OCI-LY3 (cell line): ENCODE measurements at regions not wholly inside any gene's neighbourhood (a gene's known extent, or its start where the extent isn't known, plus 50 kb on each side); places are given as distances from the start of the nearest gene placed in this dataset.

Source experiments
- H2AFZ ChIP-seq: fragments of 200-600, 300-600 bp; shearing (Covaris generic); 2 replicates; pipeline ENCODE4 v1.6.0; 2014; ENCODE audit warnings: antibody characterized with exemption, low read depth, low read length
- H3K27ac ChIP-seq: fragments of 200-600, 300-600 bp; sonication (generic); 2 replicates; pipeline ENCODE4 v1.5.1; 2014; ENCODE audit warnings: mild to moderate bottlenecking, low read length, moderate library complexity, mixed read lengths
- H3K27me3 ChIP-seq: fragments of 200-600, 300-600 bp; sonication (generic); 2 replicates; pipeline ENCODE4 v1.6.1; 2014; ENCODE audit warnings: low read depth, low read length, mixed read lengths
- H3K36me3 ChIP-seq: fragments of 200-600, 300-600 bp; sonication (generic); replicated peaks from 2 replicates; pipeline ENCODE3; 2014; ENCODE audit warnings: low read depth, low read length, mixed read lengths
- H3K4me1 ChIP-seq: fragments of 300-600, 200-600 bp; sonication (generic); 2 replicates; pipeline ENCODE4 v1.6.1; 2014; ENCODE audit warnings: low read length, mixed read lengths
- H3K4me2 ChIP-seq: fragments of 200-600, 300-600 bp; sonication (generic); 2 replicates; pipeline ENCODE4 v1.6.1; 2014; ENCODE audit warnings: low read length, mixed read lengths
- H3K4me3 ChIP-seq: fragments of 300-600, 200-600 bp; sonication (generic); 2 replicates; pipeline ENCODE4 v1.5.1; 2014; ENCODE audit warnings: antibody characterized with exemption, mild to moderate bottlenecking, low read length, moderate library complexity
- H3K79me2 ChIP-seq: fragments of 300-600, 200-600 bp; shearing (Covaris generic); 2 replicates; pipeline ENCODE4 v1.6.1; 2014; ENCODE audit warnings: mild to moderate bottlenecking, low read length, mixed read lengths
- H3K9ac ChIP-seq: fragments of 300-600, 200-600 bp; shearing (Covaris generic); 2 replicates; pipeline ENCODE4 v1.6.0; 2014; ENCODE audit warnings: mild to moderate bottlenecking, low read length, moderate library complexity
- H3K9me3 ChIP-seq: fragments of 200-600, 300-600 bp; shearing (Covaris generic); 2 replicates; pipeline ENCODE4 v1.6.1; 2014; ENCODE audit warnings: low read length, mixed read lengths; ENCODE audit not compliant: insufficient read depth
- H4K20me1 ChIP-seq: fragments of 200-600, 300-600 bp; sonication (generic); 2 replicates; pipeline ENCODE4 v1.6.1; 2016; ENCODE audit warnings: low read length, mixed read lengths; ENCODE audit not compliant: insufficient read depth
- EZH2phosphoT487 ChIP-seq: fragments of 200-600 bp; shearing (Covaris generic); IDR thresholded peaks from 2 replicates; pipeline ENCODE4 v1.6.1; 2018; ENCODE audit warnings: antibody characterized with exemption, mixed run types, low read depth
- TF ChIP-seq, protein P1 (sequence below): fragments of 200-600, 300-600 bp; sonication (generic); IDR thresholded peaks from 2 replicates; pipeline ENCODE4 v1.5.1; 2014; ENCODE audit warnings: antibody characterized with exemption, low read length, low read depth

DNA sequence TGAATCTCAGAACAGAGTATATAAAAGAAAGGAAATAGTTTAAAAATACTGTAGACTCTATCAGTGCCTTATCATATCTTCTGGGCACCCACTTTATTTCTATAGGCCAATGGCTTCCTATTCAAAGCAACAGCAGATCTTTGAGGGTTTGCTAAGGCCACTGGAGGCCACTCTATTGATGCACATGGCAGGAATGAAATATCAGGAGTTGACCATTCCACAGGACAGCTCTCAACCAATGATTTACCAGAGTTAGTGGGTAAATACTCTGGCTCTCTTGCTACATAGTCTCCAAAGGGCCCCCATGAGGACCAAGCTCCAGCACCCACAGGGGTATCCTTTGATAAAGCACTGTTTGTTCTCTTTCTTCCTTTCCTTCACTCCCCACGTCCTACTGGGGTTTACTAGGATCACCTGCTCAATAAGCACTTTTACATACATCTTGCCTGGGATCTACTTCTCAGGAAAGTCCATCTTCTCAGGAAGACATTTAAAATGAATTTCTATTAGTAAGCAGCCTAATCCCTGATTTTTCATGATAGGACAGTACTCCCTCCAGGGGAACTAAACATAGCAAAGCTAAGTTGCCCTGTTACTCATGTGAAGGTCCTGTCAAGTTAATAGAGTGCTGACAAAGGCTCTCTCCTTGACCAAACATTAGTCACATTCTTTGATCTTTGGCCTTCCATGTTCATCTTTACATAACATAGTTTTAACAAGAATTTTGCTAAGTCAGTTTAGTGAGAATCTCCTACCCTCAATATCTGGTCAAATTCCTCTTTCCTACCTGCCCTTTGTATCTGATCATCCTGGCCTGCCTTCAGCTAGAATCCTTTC lies 459.7 kb downstream of the GRXCR1 start:
- H3K36me3 ChIP-seq: no peaks in the 10 kb centered on the region
- H3K27me3 ChIP-seq: no peaks in the 10 kb centered on the region
- no peak overlapping the region for H3K4me2 ChIP-seq
- no peaks in the 10 kb centered on the region for H3K4me1 ChIP-seq
- no peaks in the 10 kb centered on the region for H3K9me3 ChIP-seq
- H3K27ac ChIP-seq: no peak overlapping the region
- no peaks in the 10 kb centered on the region for H4K20me1 ChIP-seq
- no peak overlapping the region for H3K9ac ChIP-seq
- H2AFZ ChIP-seq: 0 out of 2 replicates have a peak overlapping the region, but pooled peaks have one; percentile 30
- no peak overlapping the region for H3K4me3 ChIP-seq
- TF ChIP-seq, protein P1, sequence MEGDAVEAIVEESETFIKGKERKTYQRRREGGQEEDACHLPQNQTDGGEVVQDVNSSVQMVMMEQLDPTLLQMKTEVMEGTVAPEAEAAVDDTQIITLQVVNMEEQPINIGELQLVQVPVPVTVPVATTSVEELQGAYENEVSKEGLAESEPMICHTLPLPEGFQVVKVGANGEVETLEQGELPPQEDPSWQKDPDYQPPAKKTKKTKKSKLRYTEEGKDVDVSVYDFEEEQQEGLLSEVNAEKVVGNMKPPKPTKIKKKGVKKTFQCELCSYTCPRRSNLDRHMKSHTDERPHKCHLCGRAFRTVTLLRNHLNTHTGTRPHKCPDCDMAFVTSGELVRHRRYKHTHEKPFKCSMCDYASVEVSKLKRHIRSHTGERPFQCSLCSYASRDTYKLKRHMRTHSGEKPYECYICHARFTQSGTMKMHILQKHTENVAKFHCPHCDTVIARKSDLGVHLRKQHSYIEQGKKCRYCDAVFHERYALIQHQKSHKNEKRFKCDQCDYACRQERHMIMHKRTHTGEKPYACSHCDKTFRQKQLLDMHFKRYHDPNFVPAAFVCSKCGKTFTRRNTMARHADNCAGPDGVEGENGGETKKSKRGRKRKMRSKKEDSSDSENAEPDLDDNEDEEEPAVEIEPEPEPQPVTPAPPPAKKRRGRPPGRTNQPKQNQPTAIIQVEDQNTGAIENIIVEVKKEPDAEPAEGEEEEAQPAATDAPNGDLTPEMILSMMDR: no peak
- TF ChIP-seq EZH2phosphoT487: no peak
- no peaks in the 10 kb centered on the region for H3K79me2 ChIP-seq

DNA sequence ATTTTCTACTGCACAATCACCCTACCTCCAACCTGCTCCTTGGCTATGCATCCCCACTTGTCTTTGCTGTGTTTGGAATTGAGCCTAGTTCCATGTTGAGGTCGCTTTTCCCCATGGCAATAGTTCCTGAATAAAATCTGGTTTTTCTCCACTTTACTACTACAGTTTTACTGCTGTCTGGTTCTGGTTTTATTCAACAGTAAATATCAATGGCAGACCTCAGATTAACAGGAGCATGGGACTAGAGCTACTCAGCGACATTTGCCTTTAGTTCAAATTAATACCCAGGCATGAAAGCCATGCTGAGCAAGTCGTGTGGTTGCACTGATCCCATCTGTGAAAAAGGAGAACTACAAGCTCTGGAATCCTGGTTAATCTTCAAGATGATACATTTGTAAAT lies 460.3 kb downstream of the GRXCR1 start:
- no peak overlapping the region for H3K27ac ChIP-seq
- H4K20me1 ChIP-seq: no peaks in the 10 kb centered on the region
- H3K9me3 ChIP-seq: no peaks in the 10 kb centered on the region
- no peak overlapping the region for H3K4me3 ChIP-seq
- no peaks in the 10 kb centered on the region for H3K27me3 ChIP-seq
- 0 out of 2 replicates have a peak overlapping the region, but pooled peaks have one; percentile 30 for H2AFZ ChIP-seq
- H3K4me2 ChIP-seq: no peak overlapping the region
- no peak for TF ChIP-seq EZH2phosphoT487
- TF ChIP-seq, protein P1: no peak
- no peak overlapping the region for H3K9ac ChIP-seq
- H3K79me2 ChIP-seq: no peaks in the 10 kb centered on the region
- H3K4me1 ChIP-seq: no peaks in the 10 kb centered on the region
- H3K36me3 ChIP-seq: no peaks in the 10 kb centered on the region

DNA sequence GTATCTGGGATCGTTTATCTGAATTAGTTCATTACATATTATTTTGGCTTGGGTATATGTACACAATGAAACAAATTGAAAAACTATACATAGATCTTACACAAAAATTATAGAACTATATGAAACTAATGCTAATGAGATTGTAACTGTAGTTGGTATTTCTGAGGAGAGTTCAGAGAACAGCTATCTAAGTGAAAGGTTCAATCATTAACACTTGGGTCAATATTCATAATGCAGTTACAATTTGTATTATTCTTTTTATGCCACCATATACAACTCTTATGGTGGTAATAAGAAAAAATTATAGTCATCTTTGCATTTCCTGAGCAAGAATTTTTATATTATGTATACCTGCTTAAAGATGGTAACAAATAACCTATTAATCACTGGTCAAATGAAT lies 461.0 kb downstream of the GRXCR1 start:
- Histone ChIP-seq H3K9me3 (no peaks in the 10 kb centered on the region), H4K20me1 (no peaks in the 10 kb centered on the region), H3K4me3 (no peak overlapping the region), H3K79me2 (no peaks in the 10 kb centered on the region), H3K27ac (no peak overlapping the region), H3K36me3 (no peaks in the 10 kb centered on the region), H3K4me1 (no peaks in the 10 kb centered on the region), H3K4me2 (no peak overlapping the region), H3K27me3 (no peaks in the 10 kb centered on the region), H3K9ac (no peak overlapping the region), H2AFZ (no peak overlapping the region)
- TF ChIP-seq, protein P1: no peak
- no peak for TF ChIP-seq EZH2phosphoT487

DNA sequence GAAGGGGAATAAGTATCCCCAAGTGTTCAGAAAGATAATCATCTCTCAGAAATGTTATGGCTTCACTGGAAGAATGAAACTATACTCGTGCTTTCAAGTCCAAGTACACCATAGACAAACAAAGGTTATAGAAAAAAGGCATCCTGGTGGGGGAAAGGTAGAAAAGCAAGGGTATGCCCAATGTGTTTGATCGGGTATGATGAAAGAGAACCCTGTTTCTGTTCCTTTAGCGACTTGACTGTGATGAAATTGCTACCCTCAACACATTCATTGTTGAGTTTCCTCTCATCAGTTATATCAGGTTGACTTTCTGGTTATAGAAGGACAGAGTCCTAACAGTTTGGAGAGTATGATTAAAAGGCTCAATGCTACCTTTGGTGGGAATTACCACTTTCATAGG lies 464.3 kb downstream of the GRXCR1 start:
- H3K4me3 ChIP-seq: no peak overlapping the region
- H3K4me2 ChIP-seq: no peak overlapping the region
- no peaks in the 10 kb centered on the region for H3K27me3 ChIP-seq
- H3K9me3 ChIP-seq: no peaks in the 10 kb centered on the region
- no peaks in the 10 kb centered on the region for H3K79me2 ChIP-seq
- no peaks in the 10 kb centered on the region for H3K4me1 ChIP-seq
- no peak overlapping the region for H3K27ac ChIP-seq
- H2AFZ ChIP-seq: no peak overlapping the region
- H3K36me3 ChIP-seq: no peaks in the 10 kb centered on the region
- TF ChIP-seq EZH2phosphoT487: no peak
- TF ChIP-seq, protein P1: no peak
- H3K9ac ChIP-seq: no peak overlapping the region
- H4K20me1 ChIP-seq: no peaks in the 10 kb centered on the region
